Endothelial cell of umbilical vein (primary cell): ENCODE measurements at regions not wholly inside any gene's neighbourhood (a gene's known extent, or its start where the extent isn't known, plus 50 kb on each side); places are given as distances from the start of the nearest gene placed in this dataset.

Experiments used
- BruUV-seq: library from RNA; stranded (reverse); fragments of 400-500 nt; replicated peaks from 2 replicates; lab custom pipeline; 2021; lab: Mats Ljungman, UMichigan
- CTCF ChIA-PET: fragments of 300-600, 350-600 bp; sonication (Branson Sonifier 250); formaldehyde crosslinking; loops from one replicate; lab custom pipeline; 2021; ENCODE audit warnings: antibody characterized with exemption, inconsistent platforms; lab: Charles Lee
- POLR2A ChIA-PET: fragments of 300-600, 350-600 bp; sonication (Branson Sonifier 250); formaldehyde crosslinking; loops from one replicate; lab custom pipeline; 2021; ENCODE audit warnings: antibody characterized with exemption, inconsistent platforms; lab: Charles Lee
- DNase-seq: peaks from one replicate; pipeline ENCODE4 v3.0.0-alpha.2; 2011; ENCODE audit warnings: low read depth, low spot score
- FAIRE-seq: peaks from 2 replicates; lab custom pipeline; 2011; peaks lifted over from hg19 to GRCh38; lab: Jason Lieb, UNC
- H2AFZ ChIP-seq: 2 replicates; pipeline ENCODE4 v1.6.0; 2012; ENCODE audit warnings: low read depth, low read length, control low read depth, inconsistent platforms
- H3K27ac ChIP-seq: 2 replicates; pipeline ENCODE4 v1.5.1; 2011; ENCODE audit warnings: low read depth, mild to moderate bottlenecking, control low read depth, low read length, moderate library complexity; ENCODE audit not compliant: insufficient read depth
- H3K27me3 ChIP-seq, 2 experiments: 2 replicates each; pipeline versions ENCODE4 v1.6.0 to v1.6.1; 2011; ENCODE audit warnings: low read length in 2 of 2, mixed read lengths in 1 of 2; ENCODE audit not compliant: control insufficient read depth in 2 of 2, insufficient read depth in 2 of 2
- H3K36me3 ChIP-seq, 2 experiments: 2 replicates in 1 of 2; 3 replicates in 1 of 2; pipeline ENCODE4 v1.5.1; 2011; ENCODE audit warnings: low read length in 2 of 2, mild to moderate bottlenecking in 1 of 2, moderate library complexity in 1 of 2; ENCODE audit not compliant: control insufficient read depth in 2 of 2, insufficient read depth in 2 of 2; ENCODE audit errors: extremely low read depth in 1 of 2
- H3K4me1 ChIP-seq: 3 replicates; pipeline ENCODE4 v1.5.1; 2011; ENCODE audit warnings: mild to moderate bottlenecking, low read length; ENCODE audit not compliant: control insufficient read depth, insufficient read depth; ENCODE audit errors: extremely low read depth
- H3K4me2 ChIP-seq: 2 replicates; pipeline ENCODE4 v1.6.1; 2011; ENCODE audit warnings: low read length, control low read depth, mixed read lengths; ENCODE audit not compliant: insufficient read depth
- H3K4me3 ChIP-seq, 3 experiments: fragments of 200-600 bp in 1 of 3; sonication (generic), shearing (Covaris generic) in 1 of 3; replicated peaks in 1 of 3; 2 replicates each; pipeline ENCODE4 v1.5.1; 2011 to 2016; ENCODE audit warnings: control low read depth in 3 of 3, low read length in 3 of 3, mild to moderate bottlenecking in 2 of 3, inconsistent platforms in 1 of 3, low read depth in 1 of 3, moderate library complexity in 1 of 3; ENCODE audit not compliant: insufficient read depth in 1 of 3
- H3K79me2 ChIP-seq: 2 replicates; pipeline ENCODE4 v1.6.0; 2012; ENCODE audit warnings: low read length, inconsistent platforms; ENCODE audit not compliant: control insufficient read depth, insufficient read depth
- H3K9ac ChIP-seq: replicated peaks from 2 replicates; pipeline ENCODE3; 2011; ENCODE audit warnings: low read length, control low read depth; ENCODE audit not compliant: insufficient read depth; ENCODE audit errors: extremely low read depth
- H3K9me1 ChIP-seq: replicated peaks from 3 replicates; pipeline ENCODE4 v1.6.0; 2011; ENCODE audit warnings: mild to moderate bottlenecking, low read length; ENCODE audit not compliant: control insufficient read depth, insufficient read depth; ENCODE audit errors: extremely low read depth
- H3K9me3 ChIP-seq: replicated peaks from 2 replicates; pipeline ENCODE4 v1.5.1; 2012; ENCODE audit warnings: low read length, inconsistent platforms; ENCODE audit not compliant: control insufficient read depth, insufficient read depth
- H4K20me1 ChIP-seq: replicated peaks from 2 replicates; pipeline ENCODE3; 2011; ENCODE audit warnings: mild to moderate bottlenecking, low read length; ENCODE audit not compliant: control insufficient read depth, insufficient read depth; ENCODE audit errors: extremely low read depth
- EZH2 ChIP-seq: IDR thresholded peaks from 2 replicates; pipeline ENCODE4 v1.6.1; 2012; ENCODE audit warnings: borderline replicate concordance, low read depth, mild to moderate bottlenecking, moderate library complexity, low read length, inconsistent platforms; ENCODE audit not compliant: severe bottlenecking
- FOS ChIP-seq: IDR thresholded peaks from 2 replicates; pipeline ENCODE4 v1.6.1; 2011; ENCODE audit warnings: mild to moderate bottlenecking, low read length, moderate library complexity, borderline replicate concordance; ENCODE audit not compliant: insufficient read depth
- GATA2 ChIP-seq: IDR thresholded peaks from 2 replicates; pipeline ENCODE4 v1.7.0; 2011; ENCODE audit warnings: low read depth, mild to moderate bottlenecking, moderate library complexity, mixed read lengths, low read length; ENCODE audit not compliant: insufficient read length, insufficient read depth
- JUN ChIP-seq: IDR thresholded peaks from 2 replicates; pipeline ENCODE4 v1.6.1; 2011; ENCODE audit warnings: borderline replicate concordance, low read depth; ENCODE audit not compliant: insufficient read length, insufficient read depth
- MYC ChIP-seq: IDR thresholded peaks from one replicate; pipeline ENCODE4 v1.6.1; 2011; ENCODE audit warnings: mild to moderate bottlenecking, low read depth, low read length
- POLR2A ChIP-seq: IDR thresholded peaks from 2 replicates; pipeline ENCODE4 v1.6.1; 2012; ENCODE audit warnings: low read depth, mild to moderate bottlenecking, control low read depth, low read length
- POLR2AphosphoS5 ChIP-seq: IDR thresholded peaks from 2 replicates; pipeline ENCODE4 v1.6.1; 2012; ENCODE audit warnings: low read depth, mild to moderate bottlenecking, control low read depth, low read length, moderate library complexity; ENCODE audit not compliant: insufficient read depth
- dilution Hi-C: fragments of 300-500 bp; cut with MboI; formaldehyde crosslinking; loops from one replicate; pipeline ENCODE4 v1.15.0; 2019; ENCODE audit warnings: low sequenced_read_pairs; ENCODE audit not compliant: extremely low pct_ligation_motif_present
- intact Hi-C: fragments of 100-400 bp; cut with micrococcal nuclease; formaldehyde crosslinking; loops from one replicate; pipeline ENCODE4 v1.10.0; 2022
- TF ChIP-seq, protein P1 (sequence below), 2 donors: IDR thresholded peaks; 1 replicate in 1 of 2; 2 replicates in 1 of 2; pipeline ENCODE4 v1.5.1; 2011; ENCODE audit warnings: low read length in 2 of 2, mild to moderate bottlenecking in 2 of 2, moderate library complexity in 2 of 2, control low read depth in 1 of 2, inconsistent platforms in 1 of 2, low read depth in 1 of 2; ENCODE audit not compliant: insufficient read depth in 1 of 2; ENCODE audit errors: extremely low read depth in 1 of 2
- TF ChIP-seq, protein P2 (sequence below): IDR thresholded peaks from 2 replicates; pipeline ENCODE4 v1.6.1; 2011; ENCODE audit not compliant: insufficient read depth, insufficient read length

DNA sequence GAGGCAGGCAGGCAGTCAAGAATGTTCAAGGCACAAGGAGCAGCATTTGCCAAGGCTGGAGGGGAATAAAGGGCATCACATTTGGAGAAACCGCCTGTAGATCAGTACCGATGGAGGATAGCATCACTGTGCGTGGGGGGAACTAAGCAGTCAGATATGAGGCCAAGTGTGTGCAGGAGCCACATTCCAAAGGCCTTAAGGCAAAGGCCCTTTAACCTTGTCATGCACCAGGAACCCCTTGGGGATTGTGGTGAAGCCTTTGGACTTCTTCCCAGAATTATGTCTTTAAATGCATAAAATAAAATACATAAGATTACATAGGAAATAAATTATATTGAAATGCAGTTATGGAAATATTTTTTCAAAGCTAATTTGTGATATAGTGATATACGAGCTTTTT lies 532.1 kb downstream of the BUD13 start:
- Histone ChIP-seq H3K4me2 (no peak overlapping the region), H3K4me3 (no peak overlapping the region), H3K9me1 (no peaks in the 10 kb centered on the region), H3K9ac (no peak overlapping the region), H3K79me2 (no peaks in the 10 kb centered on the region), H3K27ac (no peak overlapping the region), H3K4me1 (no peaks in the 10 kb centered on the region), H2AFZ (no peak overlapping the region), H4K20me1 (no peaks in the 10 kb centered on the region), H3K36me3 (no peaks in the 10 kb centered on the region), H3K27me3 (no peaks in the 10 kb centered on the region), H3K9me3 (no peaks in the 10 kb centered on the region)
- ChIA-PET POLR2A (no interaction called here), CTCF (interaction anchor here (2.0 kb wide), 1 partner anchor 24 kb away, joined by 5 read pairs; no protein-coding TSS in a partner anchor)
- TF ChIP-seq EZH2 (no peak), MYC (no peak), POLR2A (no peak), POLR2AphosphoS5 (no peak), JUN (no peak), FOS (no peak), GATA2 (no peak)
- TF ChIP-seq, protein P1, sequence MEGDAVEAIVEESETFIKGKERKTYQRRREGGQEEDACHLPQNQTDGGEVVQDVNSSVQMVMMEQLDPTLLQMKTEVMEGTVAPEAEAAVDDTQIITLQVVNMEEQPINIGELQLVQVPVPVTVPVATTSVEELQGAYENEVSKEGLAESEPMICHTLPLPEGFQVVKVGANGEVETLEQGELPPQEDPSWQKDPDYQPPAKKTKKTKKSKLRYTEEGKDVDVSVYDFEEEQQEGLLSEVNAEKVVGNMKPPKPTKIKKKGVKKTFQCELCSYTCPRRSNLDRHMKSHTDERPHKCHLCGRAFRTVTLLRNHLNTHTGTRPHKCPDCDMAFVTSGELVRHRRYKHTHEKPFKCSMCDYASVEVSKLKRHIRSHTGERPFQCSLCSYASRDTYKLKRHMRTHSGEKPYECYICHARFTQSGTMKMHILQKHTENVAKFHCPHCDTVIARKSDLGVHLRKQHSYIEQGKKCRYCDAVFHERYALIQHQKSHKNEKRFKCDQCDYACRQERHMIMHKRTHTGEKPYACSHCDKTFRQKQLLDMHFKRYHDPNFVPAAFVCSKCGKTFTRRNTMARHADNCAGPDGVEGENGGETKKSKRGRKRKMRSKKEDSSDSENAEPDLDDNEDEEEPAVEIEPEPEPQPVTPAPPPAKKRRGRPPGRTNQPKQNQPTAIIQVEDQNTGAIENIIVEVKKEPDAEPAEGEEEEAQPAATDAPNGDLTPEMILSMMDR (IDR thresholded peaks at IDR 0.05; ENCODE audit: extremely low read depth in 1 of 2, insufficient read depth in 1 of 2, low read depth in 1 of 2, low read length in 2 of 2): no peak
- TF ChIP-seq, protein P2, sequence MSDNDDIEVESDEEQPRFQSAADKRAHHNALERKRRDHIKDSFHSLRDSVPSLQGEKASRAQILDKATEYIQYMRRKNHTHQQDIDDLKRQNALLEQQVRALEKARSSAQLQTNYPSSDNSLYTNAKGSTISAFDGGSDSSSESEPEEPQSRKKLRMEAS: no peak
- DNase-seq: no peak
- BruUV-seq: no TSS peak
- intact Hi-C loops: no loop called here
- dilution Hi-C loops: no loop called here
- no peak for FAIRE-seq
